Stimulated activated CD8-positive, alpha-beta memory T cell treated with anti-CD3 and anti-CD28 coated beads, Interleukin-2, amount 100 ng/mL, for 48 hours (primary cell): ENCODE measurements at regions not wholly inside any gene's neighbourhood (a gene's known extent, or its start where the extent isn't known, plus 50 kb on each side); places are given as distances from the start of the nearest gene placed in this dataset.

ENCODE experiments used
- DNase-seq, 2 donors: peaks; one replicate each; pipeline ENCODE4 v3.0.0-alpha.2; 2020; ENCODE audit warnings: low read depth in 2 of 2

GRCh38 chr6:122118945-122119506, 280.4 kb upstream of the HSF2 start:
- DNase-seq, result no peak

- DNase-seq, result no peak
These were observed 277.2 kb upstream of the HSF2 start for GRCh38 chr6:122122202-122122601.

GRCh38 chr6:122122686-122123085, 276.8 kb upstream of the HSF2 start:
- DNase-seq, result no peak

GRCh38 chr6:122124908-122125307, 274.5 kb upstream of the HSF2 start:
- DNase-seq, result no peak

DNA sequence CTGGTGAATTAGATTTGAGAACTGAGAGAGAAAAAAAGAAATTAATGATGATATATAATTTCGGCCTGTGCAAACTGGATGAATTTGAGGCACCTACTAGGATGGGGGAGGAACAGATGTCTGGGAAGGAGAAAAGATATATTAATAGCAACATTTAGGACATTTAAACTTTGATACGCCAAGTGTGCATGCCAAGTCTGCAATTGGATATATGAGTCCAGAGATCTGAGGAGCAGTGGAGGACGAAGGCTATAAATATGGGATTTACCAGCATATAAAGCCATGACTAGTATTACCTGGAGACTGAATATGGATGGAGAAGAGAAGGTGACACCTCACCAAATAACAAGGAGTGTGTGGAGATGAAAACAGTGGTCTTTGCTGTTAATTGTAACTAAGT, 272.6 kb upstream of the HSF2 start:
- DNase-seq, result no peak

DNA sequence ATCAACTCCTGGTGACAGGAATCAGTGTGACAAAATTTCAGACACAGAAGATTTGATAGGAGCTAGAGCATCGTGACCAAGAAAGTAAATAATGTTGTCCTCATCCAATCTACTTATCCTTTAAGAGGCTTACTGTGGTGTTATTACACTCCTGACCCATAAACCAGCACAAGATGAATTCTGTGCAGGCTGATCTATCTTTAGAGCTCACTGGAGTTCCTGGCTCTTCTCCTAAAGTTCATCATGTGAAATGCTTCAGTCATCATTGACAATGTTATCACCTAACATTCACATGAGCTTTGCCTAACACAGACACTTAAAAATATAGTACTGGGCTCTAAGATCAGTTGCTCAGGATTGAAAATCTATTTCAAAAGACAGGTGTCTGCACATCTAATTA, 271.0 kb upstream of the HSF2 start:
- no peak for DNase-seq

DNA sequence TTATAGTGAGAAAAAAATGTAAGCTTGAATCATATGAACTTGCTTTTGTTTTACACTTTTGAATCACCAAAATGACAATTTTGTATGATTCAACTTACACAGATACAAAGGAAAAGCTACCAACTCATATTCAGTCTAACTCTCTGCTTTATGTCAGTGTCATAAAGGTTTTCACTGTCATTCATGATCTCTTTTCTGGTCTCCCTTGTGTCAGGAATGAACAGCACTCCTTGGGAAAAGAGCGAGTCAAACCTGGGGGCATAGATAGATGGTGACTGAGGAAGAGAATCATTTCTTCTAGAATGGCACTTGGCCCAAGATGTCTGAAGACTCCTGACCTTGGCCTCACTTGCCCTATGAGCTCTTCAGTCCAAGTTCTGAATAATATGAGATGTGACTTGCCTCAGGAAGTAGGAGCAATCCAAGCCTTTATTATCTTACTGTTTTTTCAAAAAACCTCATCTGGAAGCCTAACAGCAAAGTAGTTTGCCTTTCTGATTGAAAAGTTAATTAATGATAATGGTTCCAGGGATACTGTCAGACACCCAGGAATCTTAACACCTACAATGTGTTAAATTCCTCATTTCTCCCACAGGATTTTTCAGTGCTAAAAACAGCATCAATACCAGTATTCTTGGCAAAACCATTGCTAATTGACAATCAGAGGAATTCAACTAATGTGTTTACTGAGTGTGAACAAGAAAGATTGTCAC, 270.0 kb upstream of the HSF2 start:
- DNase-seq, result no peak

GRCh38 chr6:122130026-122130348, 269.5 kb upstream of the HSF2 start:
- DNase-seq, result no peak

DNA sequence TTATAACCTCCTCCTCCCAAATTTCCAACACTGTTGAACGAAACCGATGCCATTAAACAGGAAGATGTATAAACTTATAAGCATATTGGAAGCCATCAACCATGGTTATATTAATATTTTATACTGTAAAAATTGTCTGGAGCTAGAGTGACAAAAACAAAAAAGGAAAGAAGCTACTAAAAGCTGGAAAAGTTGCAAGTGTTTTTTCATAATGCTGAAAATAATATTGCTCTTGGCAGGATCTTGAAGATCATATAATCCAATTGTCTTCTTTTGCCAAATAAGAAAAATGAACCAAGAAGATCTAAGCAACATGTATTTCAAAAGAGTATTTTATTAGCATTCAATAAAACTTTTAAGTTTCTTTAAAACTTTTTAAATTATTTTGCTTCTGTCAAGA, 268.9 kb upstream of the HSF2 start:
- DNase-seq, result no peak

GRCh38 chr6:122136386-122136785, 263.1 kb upstream of the HSF2 start:
- DNase-seq, result no peak

DNA sequence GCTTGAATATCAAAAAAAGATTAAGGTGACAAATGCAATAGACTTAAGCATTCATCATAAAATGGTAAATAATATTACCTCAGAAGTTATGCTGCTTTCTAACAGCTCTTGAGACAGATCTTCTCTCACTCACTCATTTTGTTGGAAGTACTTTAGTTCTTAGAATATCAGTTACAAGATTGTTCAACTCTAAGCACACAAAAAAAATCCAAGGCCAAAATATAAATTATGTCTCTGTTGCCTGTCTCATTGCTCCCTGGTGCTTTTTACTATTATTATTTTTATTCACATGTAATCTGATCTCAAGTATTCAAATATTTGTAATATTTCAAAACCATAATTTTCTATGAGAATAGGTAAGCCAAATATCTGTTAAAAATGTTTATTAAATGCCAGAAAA, 259.4 kb upstream of the HSF2 start:
- no peak for DNase-seq

- DNase-seq, result no peak
These were observed 258.2 kb upstream of the HSF2 start for GRCh38 chr6:122141246-122141645.

- no peak for DNase-seq
These were observed 255.4 kb upstream of the HSF2 start for GRCh38 chr6:122143813-122144601.

DNA sequence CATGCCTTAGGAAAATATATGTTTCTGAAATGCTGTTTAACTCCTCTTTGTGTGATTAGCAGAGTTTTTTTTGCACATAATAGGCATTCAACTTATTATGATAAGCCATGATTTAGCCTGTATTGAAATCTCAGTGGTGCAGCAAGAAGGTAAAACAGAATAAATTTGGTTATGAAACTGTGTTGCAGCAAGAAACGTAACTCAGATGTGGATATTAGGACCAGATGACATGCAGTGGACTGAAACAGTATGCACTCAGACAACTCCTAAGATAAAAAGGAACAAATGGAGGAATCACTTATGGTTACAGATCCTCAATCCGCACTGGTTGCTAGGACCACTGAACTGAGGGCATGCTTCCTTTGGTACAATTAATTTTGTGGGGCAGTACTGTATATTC, 254.2 kb upstream of the HSF2 start:
- no peak for DNase-seq

DNA sequence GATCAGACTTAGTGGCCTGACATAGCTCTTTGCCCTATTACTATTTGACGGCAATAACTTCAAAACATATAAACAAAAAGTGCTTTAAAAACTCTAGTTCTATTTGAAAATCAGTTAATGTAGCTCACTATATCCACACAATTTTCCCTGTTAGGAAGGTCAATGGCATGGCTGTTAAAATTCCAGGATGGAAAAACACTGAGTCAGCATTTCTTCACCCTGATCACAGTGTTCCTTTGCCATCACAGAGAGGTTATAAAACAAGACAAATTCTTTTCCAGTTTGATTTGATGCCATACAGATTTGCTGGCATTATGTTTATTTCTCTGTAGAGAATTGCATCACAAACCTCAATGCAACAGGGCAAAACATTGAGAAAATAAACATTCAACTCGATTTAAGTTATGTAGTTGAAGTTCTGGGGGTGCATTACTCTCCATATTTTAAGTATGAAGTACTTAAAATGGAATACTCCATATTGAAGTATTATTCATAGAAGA, 253.7 kb upstream of the HSF2 start:
- DNase-seq, result no peak

- DNase-seq, result no peak
These were observed 252.2 kb upstream of the HSF2 start for GRCh38 chr6:122147291-122147690.

DNA sequence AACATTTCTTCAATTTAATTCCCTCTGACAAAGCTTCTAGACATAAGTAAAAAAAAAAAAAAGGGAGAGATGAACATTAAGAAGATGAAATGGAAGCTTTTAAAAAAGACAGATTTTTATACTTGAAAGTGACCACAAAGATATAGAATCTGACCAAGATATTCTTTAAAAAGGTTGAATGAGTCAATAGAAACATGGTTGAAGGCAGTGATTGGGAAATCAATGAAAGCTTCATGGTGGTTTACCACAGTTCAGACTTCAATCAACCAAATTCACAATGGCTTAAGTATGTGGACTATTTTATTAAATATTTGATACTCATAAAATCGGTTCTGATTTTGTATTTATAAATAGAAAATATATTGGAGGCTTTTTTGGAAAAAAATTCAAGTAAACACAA, 248.4 kb upstream of the HSF2 start:
- DNase-seq, result no peak

GRCh38 chr6:122151763-122152162, 247.7 kb upstream of the HSF2 start:
- DNase-seq, result no peak

DNA sequence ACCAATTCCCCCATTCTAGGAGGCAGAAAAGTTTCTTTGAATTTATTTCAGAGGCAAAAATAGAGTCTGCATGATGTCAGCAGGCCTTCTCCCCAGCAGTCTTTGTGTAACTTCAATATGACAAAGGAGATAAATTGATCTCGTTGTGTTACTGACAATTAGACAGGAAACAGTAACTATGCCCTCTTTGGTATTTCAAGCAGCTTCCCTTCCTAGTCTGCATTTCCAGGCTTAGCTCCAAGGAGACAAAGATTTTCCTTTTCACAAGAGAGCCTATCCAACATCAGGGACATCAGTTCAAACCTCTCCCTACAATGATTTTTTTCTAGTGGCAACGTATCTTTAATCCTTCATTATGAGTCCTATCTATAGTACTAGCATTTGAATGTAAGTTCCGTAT, 245.9 kb upstream of the HSF2 start:
- DNase-seq, result no peak

DNA sequence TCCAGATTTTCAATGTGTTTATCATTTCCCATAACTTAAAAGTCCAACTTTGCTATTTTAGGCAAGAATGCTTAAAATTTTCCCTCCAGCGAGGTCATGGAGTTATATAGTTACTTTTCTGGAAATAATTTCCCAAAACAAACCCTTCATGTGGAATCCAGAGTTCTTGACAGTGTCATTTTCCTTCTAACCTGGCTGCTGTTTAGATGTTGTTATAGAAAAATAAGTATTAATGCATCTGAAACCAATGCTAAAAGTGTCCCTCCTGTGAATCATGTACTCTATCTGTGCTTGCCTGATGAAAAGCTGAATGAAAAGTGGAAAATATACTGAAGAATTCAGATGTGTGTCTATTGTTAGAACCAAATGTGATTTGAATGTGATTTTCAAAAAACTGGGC, 245.3 kb upstream of the HSF2 start:
- no peak for DNase-seq

GRCh38 chr6:122154912-122155575, 244.4 kb upstream of the HSF2 start:
- DNase-seq, result no peak

DNA sequence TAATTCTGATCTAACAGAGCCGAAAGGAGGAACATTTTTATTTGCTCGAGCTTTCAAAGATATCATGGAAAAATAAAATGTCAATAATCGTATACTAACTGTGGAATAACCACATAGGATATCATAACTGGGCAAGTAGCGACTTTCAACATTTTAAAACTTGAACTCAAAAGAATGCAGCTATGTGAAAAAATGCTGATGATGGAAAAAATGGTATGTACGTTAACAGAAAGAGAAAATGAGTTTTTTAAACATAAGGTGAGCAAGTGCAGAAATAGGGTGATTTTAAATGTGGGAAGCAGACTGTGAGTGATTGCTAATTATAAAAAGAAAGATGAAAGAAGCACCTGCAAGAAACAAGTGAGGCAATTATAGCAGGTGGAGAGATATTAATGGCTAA, 238.3 kb upstream of the HSF2 start:
- no peak for DNase-seq

- no peak for DNase-seq
These were observed 234.4 kb upstream of the HSF2 start for GRCh38 chr6:122165014-122165413.
